WI38 (cell line): ENCODE measurements at regions not wholly inside any gene's neighbourhood (a gene's known extent, or its start where the extent isn't known, plus 50 kb on each side); places are given as distances from the start of the nearest gene placed in this dataset.

Experiments used
- H3K4me3 ChIP-seq: 2 replicates; pipeline ENCODE4 v1.5.1; 2011; ENCODE audit warnings: low read depth, mild to moderate bottlenecking, control low read depth, low read length
- CTCF ChIP-seq: IDR thresholded peaks from 2 replicates; pipeline ENCODE4 v1.5.1; 2012; ENCODE audit warnings: low read depth, mild to moderate bottlenecking, control low read depth, low read length

- no peak for TF ChIP-seq CTCF
- no peak overlapping the region for H3K4me3 ChIP-seq
Observed at GRCh38 chr10:131776496-131776895, 124.3 kb upstream of the PPP2R2D start.

DNA sequence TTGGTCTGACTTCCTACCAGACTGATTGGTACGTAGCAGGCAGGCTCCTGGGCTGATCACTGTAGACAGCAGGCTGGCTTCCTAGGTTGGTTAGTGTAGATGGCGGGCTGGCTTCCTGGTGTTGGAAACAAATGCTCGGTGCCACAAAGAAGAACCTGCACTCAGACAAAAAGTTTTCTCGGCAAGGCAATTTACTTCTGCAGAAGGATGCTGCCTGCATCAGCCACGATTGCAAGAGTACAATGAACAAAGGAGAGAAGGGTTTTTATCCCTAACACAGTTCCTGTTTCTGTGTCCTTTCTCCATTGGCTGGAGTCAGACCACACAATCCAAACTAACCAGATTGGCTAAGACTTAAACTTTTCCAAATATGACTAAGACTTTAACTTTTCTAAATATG is 123.6 kb upstream of the PPP2R2D start:
- TF ChIP-seq CTCF: no peak
- H3K4me3 ChIP-seq: no peak overlapping the region

GRCh38 chr10:131777921-131778320 is 122.9 kb upstream of the PPP2R2D start:
- TF ChIP-seq CTCF: no peak
- no peak overlapping the region for H3K4me3 ChIP-seq

DNA sequence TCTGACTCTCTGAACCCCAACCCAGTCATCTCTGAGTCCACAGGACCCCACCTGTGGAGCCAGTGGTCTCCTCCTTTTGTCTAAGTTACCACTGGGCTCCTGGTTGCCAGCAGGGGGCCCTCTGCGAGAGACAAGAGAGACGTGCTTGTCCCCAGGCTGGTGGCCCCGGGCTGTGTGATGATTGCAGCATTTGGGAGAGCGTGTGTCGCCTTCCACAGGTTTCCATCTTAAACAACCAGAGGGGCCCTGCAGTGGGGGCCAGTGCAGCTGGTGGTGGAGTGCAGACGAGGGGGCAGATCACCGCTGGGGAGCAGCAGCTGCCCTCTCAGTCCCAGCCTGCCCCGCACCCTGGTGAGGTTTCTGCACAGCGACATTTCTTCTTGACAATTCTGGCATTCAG is 122.4 kb upstream of the PPP2R2D start:
- TF ChIP-seq CTCF: no peak
- no peak overlapping the region for H3K4me3 ChIP-seq

DNA sequence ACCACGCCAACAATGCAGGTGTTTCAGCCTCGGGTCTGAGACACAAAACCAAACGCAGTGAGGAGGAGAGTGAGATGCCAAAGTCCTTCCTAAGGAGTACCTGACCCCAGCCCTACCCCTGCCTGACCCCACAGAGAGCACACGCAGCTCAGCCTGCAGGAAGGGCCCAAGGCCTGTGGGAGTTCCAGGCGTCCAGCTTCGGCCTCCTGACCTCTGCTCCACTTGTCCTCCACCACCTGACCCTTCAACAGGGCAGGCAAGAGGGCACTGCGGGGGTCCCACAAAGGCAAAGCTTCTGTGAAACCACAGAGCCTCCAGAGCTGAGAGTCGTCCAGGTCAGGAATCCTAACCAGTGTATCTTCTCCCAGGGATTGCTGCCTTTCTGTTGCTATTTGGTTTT is 122.0 kb upstream of the PPP2R2D start:
- TF ChIP-seq CTCF: no peak
- no peak overlapping the region for H3K4me3 ChIP-seq

- TF ChIP-seq CTCF: no peak
- H3K4me3 ChIP-seq: no peak overlapping the region
Observed at GRCh38 chr10:131779661-131780394, 121.0 kb upstream of the PPP2R2D start.

DNA sequence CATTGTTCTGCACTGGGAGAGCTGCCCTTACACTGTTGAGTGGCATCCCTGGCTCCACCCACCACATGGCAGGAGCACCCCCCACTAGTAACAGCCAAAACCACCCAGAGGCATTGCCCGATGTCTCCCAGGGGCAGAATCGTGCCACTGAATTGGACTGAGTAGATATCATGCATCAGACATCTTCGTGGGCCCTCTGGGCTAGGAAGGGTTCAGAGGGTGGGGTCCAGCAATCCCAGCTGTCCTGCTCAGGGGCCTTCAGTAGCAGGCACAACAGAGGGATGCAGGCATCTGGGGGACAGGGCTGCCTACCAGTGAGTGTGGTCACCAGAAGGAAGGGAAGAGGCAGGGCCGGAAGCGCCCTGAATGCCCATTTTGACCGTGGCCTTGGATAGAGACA is 119.7 kb upstream of the PPP2R2D start:
- no peak for TF ChIP-seq CTCF
- H3K4me3 ChIP-seq: no peak overlapping the region
